Fibroblast of lung (primary cell): ENCODE measurements at regions not wholly inside any gene's neighbourhood (a gene's known extent, or its start where the extent isn't known, plus 50 kb on each side); places are given as distances from the start of the nearest gene placed in this dataset.
A peak's percentile ranks its signal among the peaks of the same experiment; 100 is the strongest.

Experiments
- DNase-seq, 2 donors: peaks; one replicate each; pipeline versions ENCODE4 v3.0.0 to v3.0.0-alpha.2; 2010; ENCODE audit warnings: low read depth in 2 of 2
- H2AFZ ChIP-seq: 2 replicates; pipeline ENCODE4 v1.5.1; 2012; ENCODE audit warnings: low read length, control low read depth, inconsistent platforms
- H3K27ac ChIP-seq: 2 replicates; pipeline ENCODE4 v1.5.1; 2011; ENCODE audit warnings: low read length, control low read depth; ENCODE audit not compliant: insufficient read depth
- H3K27me3 ChIP-seq: 2 replicates; pipeline ENCODE4 v1.5.1; 2011; ENCODE audit warnings: mild to moderate bottlenecking, low read length; ENCODE audit not compliant: control insufficient read depth, insufficient read depth
- H3K36me3 ChIP-seq: 2 replicates; pipeline ENCODE4 v1.5.1; 2011; ENCODE audit warnings: low read length; ENCODE audit not compliant: control insufficient read depth, insufficient read depth
- H3K4me1 ChIP-seq: 2 replicates; pipeline ENCODE4 v1.5.1; 2011; ENCODE audit warnings: low read length; ENCODE audit not compliant: control insufficient read depth, insufficient read depth; ENCODE audit errors: extremely low read depth
- H3K4me2 ChIP-seq: 2 replicates; pipeline ENCODE4 v1.5.1; 2011; ENCODE audit warnings: low read length, control low read depth; ENCODE audit not compliant: insufficient read depth; ENCODE audit errors: extremely low read depth
- H3K4me3 ChIP-seq, 4 experiments: fragments of 200-600 bp in 1 of 4; sonication (generic) in 1 of 4; replicated peaks in 1 of 4; 2 replicates each; pipeline ENCODE4 v1.5.1; 2011 to 2016; ENCODE audit warnings: low read length in 4 of 4, low read depth in 3 of 4, mild to moderate bottlenecking in 3 of 4, control low read depth in 2 of 4, inconsistent platforms in 1 of 4, mixed read lengths in 1 of 4; ENCODE audit not compliant: insufficient read depth in 1 of 4; ENCODE audit errors: control extremely low read depth in 1 of 4
- H3K79me2 ChIP-seq: 2 replicates; pipeline ENCODE4 v1.5.1; 2012; ENCODE audit warnings: mild to moderate bottlenecking, low read length, inconsistent platforms; ENCODE audit not compliant: control insufficient read depth, insufficient read depth
- H3K9ac ChIP-seq: 2 replicates; pipeline ENCODE4 v1.5.1; 2011; ENCODE audit warnings: mild to moderate bottlenecking, low read length, control low read depth; ENCODE audit not compliant: insufficient read depth
- H3K9me3 ChIP-seq: 2 replicates; pipeline ENCODE4 v1.5.1; 2012; ENCODE audit warnings: low read depth, low read length; ENCODE audit not compliant: control insufficient read depth, insufficient read depth
- H4K20me1 ChIP-seq: 2 replicates; pipeline ENCODE4 v1.5.1; 2011; ENCODE audit warnings: low read length; ENCODE audit not compliant: control insufficient read depth, insufficient read depth; ENCODE audit errors: extremely low read depth
- EZH2 ChIP-seq: IDR thresholded peaks from 2 replicates; pipeline ENCODE4 v1.5.1; 2012; ENCODE audit warnings: low read length, control low read depth, mild to moderate bottlenecking; ENCODE audit errors: missing control alignments
- TF ChIP-seq, protein P1 (sequence below), 2 donors: IDR thresholded peaks in 1 of 2; conservative IDR thresholded peaks in 1 of 2; 1 replicate in 1 of 2; 2 replicates in 1 of 2; pipeline ENCODE4 v1.5.1; 2011 to 2012; ENCODE audit warnings: low read length in 2 of 2, control low read depth in 1 of 2, inconsistent platforms in 1 of 2, low read depth in 1 of 2, mild to moderate bottlenecking in 1 of 2

DNA sequence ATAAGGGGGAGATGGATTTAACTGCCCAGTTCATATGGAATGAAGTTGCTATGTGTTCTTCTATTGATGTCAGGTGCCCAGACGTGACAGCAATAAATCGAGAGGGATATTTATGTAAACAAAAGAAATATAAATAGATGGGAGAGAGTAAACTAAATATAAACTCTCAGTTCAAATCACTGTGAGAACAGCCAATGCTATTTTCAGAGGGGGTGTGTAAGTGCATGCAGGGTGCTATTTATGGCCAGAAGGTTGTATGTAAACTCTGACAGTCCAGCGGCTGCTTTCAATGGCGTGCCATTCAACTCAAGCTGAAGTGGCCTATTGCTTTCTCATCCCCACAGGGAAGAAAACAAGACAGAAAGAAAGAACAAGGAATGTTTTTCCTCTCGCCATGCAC, 127.2 kb downstream of the KCNA5 start:
- Histone ChIP-seq H3K27ac (no peak overlapping the region), H3K27me3 (no peaks in the 10 kb centered on the region), H4K20me1 (no peaks in the 10 kb centered on the region), H3K36me3 (no peaks in the 10 kb centered on the region), H3K79me2 (no peaks in the 10 kb centered on the region), H3K9me3 (no peaks in the 10 kb centered on the region), H3K4me2 (no peak overlapping the region), H3K9ac (no peak overlapping the region), H3K4me3 (no peak overlapping the region), H2AFZ (no peak overlapping the region), H3K4me1 (peaks cover 22% of the 10 kb centered on the region)
- DNase-seq, result no peak
- TF ChIP-seq, protein P1, sequence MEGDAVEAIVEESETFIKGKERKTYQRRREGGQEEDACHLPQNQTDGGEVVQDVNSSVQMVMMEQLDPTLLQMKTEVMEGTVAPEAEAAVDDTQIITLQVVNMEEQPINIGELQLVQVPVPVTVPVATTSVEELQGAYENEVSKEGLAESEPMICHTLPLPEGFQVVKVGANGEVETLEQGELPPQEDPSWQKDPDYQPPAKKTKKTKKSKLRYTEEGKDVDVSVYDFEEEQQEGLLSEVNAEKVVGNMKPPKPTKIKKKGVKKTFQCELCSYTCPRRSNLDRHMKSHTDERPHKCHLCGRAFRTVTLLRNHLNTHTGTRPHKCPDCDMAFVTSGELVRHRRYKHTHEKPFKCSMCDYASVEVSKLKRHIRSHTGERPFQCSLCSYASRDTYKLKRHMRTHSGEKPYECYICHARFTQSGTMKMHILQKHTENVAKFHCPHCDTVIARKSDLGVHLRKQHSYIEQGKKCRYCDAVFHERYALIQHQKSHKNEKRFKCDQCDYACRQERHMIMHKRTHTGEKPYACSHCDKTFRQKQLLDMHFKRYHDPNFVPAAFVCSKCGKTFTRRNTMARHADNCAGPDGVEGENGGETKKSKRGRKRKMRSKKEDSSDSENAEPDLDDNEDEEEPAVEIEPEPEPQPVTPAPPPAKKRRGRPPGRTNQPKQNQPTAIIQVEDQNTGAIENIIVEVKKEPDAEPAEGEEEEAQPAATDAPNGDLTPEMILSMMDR (conservative IDR thresholded peaks at IDR 0.05 in 1 of 2, IDR thresholded peaks at IDR 0.05 in 1 of 2; ENCODE audit: low read depth in 1 of 2, low read length in 2 of 2), result no peak
- no peak for TF ChIP-seq EZH2

DNA sequence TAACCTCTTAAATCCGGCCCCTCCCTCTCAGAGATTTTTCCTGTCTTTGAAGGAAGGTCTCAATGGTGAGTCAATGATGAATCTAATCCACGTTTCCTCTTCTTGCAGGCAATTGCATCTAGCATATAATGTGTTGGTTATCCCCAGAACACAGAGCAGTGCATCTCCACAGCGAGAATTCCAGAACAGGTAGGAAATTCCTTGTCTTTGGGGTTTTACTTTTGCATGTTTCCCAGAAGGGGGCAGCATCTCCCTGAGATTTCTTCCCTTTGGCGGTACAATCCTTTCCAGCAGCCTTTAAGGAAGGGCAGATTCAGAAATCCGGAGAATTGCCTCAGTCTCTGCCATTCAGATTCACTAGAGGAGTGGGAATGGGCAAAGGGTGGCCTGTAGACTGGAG, 128.0 kb downstream of the KCNA5 start:
- peak; percentile 56 to 66 for DNase-seq
- H3K27ac ChIP-seq, result no peak overlapping the region

DNA sequence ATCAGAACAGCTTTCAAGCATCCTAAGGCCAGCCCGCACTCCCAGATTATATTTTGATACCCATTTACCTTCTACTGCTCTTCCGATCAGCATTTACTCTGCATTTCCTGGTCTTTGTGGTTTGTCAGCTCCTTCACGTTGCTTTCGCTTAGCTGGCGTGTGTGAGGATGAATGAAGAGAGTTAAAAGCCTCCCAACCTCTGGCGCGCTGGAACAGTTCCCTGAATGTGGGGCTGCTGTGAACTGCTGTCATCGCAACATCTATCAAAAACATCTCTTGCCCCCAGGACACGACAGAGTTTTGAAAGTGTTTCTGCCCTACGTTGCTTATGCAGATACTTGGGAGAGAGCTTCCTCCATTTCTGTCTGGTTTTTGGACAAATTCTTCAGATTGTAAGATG, 129.2 kb downstream of the KCNA5 start:
- no peak overlapping the region for H2AFZ ChIP-seq
- no peak overlapping the region for H3K27ac ChIP-seq
- no peak overlapping the region for H3K4me2 ChIP-seq
- no peak overlapping the region for H3K9ac ChIP-seq
- H3K4me1 ChIP-seq, result peaks cover 9% of the 10 kb centered on the region
- H3K79me2 ChIP-seq, result no peaks in the 10 kb centered on the region
- H3K27me3 ChIP-seq, result no peaks in the 10 kb centered on the region
- no peaks in the 10 kb centered on the region for H3K36me3 ChIP-seq
- H3K9me3 ChIP-seq, result no peaks in the 10 kb centered on the region
- no peaks in the 10 kb centered on the region for H4K20me1 ChIP-seq
- TF ChIP-seq, protein P1 (conservative IDR thresholded peaks at IDR 0.05 in 1 of 2, IDR thresholded peaks at IDR 0.05 in 1 of 2; ENCODE audit: low read depth in 1 of 2, low read length in 2 of 2), result no peak
- no peak for TF ChIP-seq EZH2
- H3K4me3 ChIP-seq, result no peak overlapping the region
- no peak for DNase-seq

More for the DNA sequence above, 128.0 kb downstream of the KCNA5 start:
- Histone ChIP-seq H2AFZ (no peak overlapping the region), H3K4me1 (peaks cover 18% of the 10 kb centered on the region), H3K27me3 (no peaks in the 10 kb centered on the region), H3K9ac (no peak overlapping the region), H3K4me2 (no peak overlapping the region), H3K36me3 (no peaks in the 10 kb centered on the region), H3K79me2 (no peaks in the 10 kb centered on the region), H4K20me1 (no peaks in the 10 kb centered on the region), H3K9me3 (no peaks in the 10 kb centered on the region), H3K4me3 (no peak overlapping the region)
- TF ChIP-seq, protein P1 (conservative IDR thresholded peaks at IDR 0.05 in 1 of 2, IDR thresholded peaks at IDR 0.05 in 1 of 2; ENCODE audit: low read depth in 1 of 2, low read length in 2 of 2), result peak; percentile 79
- no peak for TF ChIP-seq EZH2
